Stimulated activated CD8-positive, alpha-beta memory T cell treated with anti-CD3 and anti-CD28 coated beads, Interleukin-7, amount 100 ng/mL, for 48 hours (primary cell): ENCODE measurements at regions not wholly inside any gene's neighbourhood (a gene's known extent, or its start where the extent isn't known, plus 50 kb on each side); places are given as distances from the start of the nearest gene placed in this dataset.
"Not testable (repeated sequence)": the region's sequence is repeated elsewhere in the genome, so short reads cannot be mapped to it uniquely, and the experiment has no call there.

ENCODE experiments used
- DNase-seq, 2 donors: peaks; one replicate each; pipeline ENCODE4 v3.0.0-alpha.2; 2020; ENCODE audit warnings: low read depth in 1 of 2; ENCODE audit errors: extremely low read depth in 1 of 2

DNA sequence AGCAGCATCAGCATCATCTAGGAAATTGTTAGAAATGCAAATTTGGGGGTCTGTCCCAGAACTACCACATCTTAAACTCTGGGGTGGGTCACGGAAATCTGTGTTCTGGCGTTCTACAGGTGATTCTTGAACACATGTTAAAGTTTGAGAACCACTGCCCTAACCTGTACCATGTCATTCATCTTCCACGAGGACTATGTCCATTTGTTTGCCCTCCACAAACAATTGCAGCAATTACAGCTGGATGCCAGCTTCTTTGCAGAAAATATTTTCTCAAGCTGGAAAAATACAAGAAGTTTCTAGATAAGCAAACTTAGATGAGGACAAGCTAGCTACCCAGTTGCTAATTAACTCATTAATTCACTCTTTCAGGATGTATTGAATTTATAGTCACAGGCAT, 54.1 kb downstream of the MAFB start:
- DNase-seq, result no peak

DNA sequence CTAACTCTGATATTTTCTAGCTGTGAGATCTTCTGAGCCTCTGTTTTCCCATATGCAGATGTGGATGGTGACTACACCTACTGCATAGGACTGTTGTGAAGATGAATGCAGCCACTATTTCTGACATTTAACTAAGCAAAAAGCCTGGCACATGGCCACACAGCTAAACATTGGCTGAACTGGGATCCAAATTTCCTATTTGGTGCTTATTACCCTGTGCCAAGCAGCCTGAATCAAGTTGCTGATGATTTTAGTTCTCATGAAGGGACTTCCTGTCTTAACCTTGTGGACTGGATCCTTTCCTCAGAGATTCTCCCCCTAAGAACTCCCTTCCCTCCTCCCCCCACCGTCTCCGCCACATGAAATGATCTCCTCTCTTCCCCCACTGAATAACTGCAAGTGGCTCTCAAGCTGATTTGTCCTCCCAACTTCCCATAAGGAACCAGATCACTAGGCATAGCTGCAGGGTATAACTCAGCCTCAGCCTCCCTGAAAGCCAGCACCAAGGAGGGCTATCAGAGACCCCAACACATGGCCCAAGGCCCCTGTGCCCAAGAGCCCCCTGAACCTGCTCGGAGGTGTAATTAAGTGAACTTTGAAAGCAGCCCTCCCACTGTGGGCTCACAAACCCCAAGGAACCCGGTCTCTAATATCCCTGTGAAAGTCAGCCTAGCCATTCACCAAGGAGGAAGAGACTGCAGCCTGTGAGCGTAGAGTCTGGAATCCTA, 55.7 kb downstream of the MAFB start:
- DNase-seq, result no peak

DNA sequence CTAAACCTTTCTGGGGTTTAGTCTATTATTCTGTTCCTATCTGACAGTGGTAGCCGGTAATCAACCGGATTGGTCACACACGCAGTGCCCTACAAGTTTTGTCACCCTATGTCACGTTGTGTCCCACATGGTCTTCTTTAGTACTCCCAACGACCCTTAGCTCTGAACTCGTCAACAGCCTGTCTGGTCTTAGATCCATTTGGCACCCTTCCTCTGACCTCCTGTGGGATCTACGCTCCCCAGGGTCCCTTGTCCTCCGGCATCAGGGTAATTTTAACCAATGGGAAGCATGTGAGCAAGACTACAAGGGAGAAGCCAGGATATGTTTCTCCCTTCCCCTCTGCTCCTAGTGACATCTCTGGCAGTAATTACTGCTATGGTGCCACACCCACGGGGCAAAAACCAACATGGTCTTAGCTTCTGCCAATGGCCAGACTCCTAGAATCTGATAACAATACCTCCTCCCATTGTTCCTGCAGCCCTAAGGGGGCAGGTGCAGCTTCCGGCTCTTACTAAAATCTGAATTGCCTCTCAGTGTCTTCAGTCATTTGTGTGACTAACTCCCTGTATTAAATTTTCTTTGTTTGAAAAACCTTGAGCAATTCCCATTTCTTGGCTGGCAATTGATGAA, 56.6 kb downstream of the MAFB start:
- no peak for DNase-seq

DNA sequence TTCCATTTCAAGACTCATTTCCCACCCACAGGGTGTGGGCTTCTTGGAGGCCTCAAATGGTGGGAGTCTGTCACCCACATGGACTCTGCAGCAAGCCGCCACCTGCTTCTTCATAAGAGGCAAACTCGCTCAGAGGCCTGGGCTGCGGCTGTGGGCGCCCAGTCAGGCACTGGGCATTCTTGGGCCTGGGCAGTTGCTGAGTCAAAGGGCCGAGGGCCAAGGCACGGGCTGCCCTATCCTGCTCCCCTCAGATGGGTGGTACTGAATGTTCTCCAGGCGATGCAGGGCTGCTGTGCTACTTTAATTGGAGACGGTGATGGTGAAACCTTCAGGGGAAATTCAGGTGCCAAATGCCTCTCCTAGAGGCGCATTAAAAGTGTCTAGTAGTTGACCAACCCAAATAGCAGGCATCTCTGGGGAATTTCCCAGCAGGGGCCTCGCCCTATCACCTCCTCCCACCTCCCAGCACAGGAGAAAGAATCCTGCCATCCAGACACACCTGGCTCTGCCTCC, 57.9 kb downstream of the MAFB start:
- no peak for DNase-seq

DNA sequence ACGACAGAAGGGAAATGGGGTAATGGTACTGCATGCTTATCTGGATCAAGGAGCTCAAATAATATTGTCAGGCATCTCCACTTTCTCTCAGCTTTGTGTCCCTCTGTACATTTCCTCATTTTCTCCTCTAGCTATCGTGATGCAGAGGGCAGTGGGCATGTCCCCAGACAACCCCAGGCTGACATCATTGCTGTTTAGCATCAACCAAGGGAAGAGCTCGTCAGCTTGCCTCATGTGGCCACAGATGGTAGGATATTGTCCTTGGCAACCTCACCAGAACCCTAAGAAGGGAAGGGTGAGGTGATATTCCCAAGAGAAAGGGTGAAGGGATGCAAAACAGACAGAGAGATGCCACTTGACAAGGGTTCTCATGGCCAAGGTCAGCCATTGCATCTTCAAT, 58.3 kb downstream of the MAFB start:
- DNase-seq, result no peak

DNA sequence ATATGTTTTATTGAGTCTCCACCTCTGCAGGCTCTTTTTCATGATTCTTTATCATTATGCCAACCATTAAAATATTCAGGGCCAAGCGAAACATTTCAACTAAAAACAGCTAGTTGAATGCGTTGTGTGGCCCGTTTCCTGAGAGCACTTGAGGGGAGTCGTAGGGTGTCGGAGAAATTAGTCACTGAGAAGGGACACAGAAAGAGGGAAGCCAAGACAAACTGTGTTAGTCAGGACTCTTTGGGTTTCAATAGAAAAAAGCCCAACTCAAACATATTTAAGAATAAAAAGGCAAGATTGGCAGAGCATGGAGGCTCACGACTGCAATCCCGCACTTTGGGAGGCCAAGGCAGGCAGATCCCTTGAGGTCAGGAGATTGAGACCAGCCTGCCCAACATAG, 58.9 kb downstream of the MAFB start:
- no peak for DNase-seq

DNA sequence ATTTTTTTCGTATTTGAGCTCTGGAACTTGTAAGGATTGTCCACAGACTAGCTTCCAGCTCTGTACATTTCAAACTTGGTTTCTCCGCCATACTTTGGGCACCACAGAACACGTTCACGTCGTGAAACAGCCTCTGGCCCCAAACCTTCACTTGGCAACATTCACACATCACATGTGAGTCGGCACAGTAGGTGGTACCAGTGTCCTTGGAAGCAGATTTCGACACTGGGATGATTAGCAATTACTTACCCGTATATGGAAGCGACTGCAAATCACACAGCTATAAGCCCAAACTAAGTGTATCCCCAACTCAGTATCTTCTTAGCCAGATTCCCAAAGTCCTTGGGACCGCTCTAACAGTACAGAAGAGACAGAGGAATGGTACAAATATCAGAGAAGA, 60.2 kb downstream of the MAFB start:
- DNase-seq, result no peak

DNA sequence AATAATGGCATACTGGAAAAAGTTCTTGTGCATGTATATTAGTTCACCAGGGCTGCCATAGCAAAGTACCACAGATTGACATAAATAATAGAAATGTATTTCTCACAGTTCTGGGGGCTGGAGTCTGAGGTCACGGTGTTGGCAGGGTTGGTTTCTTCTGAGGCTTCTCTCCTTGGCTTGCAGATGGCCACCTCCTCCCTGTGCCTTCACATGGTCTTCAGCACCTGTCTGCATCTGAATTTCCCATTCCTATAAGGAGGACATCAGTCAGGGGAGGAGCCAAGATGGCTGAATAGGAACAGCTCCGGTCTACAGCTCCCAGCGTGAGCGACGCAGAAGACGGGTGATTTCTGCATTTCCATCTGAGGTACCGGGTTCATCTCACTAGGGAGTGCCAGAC, 70.0 kb downstream of the MAFB start:
- DNase-seq, result not testable (repeated sequence)

GRCh38 chr20:40617594-40617993, 71.4 kb downstream of the MAFB start:
- DNase-seq, result no peak

DNA sequence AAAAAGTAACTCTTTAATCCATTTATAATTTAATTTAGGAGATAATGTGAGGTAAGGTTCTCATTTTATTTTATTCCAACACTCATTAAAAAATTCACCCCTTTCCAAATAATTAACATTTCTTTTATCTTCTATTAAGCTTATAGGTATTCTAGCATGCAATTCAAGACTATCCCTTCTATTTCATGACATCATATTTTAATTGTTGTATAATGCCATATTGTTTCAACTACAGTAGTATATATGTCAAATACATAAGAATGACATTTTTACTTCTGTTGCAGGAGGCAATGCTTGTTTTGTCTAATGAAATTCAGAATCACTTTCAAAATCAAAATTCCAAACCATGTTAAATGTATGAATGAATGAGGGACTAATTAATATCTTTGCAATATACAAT, 76.2 kb downstream of the MAFB start:
- no peak for DNase-seq

DNA sequence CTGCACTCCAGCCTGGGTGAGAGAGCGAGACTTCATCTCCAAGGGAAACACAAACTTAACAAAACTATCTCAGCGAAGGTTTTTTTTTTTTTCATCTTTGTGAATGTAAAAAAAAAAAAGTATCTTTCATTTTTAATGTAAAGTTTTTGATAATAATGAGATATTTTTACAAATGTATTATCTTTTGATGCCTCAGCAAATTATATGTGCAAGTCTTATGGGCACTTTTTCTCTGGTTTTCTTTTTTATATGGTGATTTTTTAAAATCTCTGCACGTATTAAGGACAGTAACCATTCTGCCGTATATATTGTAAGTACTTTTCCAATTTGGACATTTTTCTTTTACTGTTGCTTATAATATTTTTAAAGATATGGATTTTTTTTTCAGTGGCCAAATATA, 76.8 kb downstream of the MAFB start:
- DNase-seq, result no peak

- DNase-seq, result no peak
These were observed 78.3 kb downstream of the MAFB start for GRCh38 chr20:40610730-40611129.

- DNase-seq, result no peak
These were observed 81.1 kb downstream of the MAFB start for GRCh38 chr20:40607927-40608326.

DNA sequence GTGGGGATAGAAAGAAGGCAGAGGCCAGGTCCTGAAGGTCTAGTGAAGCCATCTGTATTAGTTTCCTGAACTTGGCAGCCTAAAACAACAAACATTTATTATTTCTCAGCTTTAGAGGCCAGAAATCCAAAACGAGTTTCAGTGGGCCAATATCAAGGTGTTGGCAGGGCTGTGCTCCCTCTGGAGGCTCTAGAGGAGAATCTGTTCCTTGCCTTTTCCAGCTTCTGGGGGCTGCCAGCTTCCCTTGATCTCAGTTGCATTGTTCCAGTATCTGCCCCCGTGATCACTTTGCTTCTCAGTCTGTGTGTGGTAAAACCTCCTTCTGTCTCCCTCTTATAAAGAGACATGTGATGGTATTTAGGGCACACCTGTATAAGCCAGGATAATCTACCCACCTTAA, 82.4 kb downstream of the MAFB start:
- DNase-seq, result no peak

- DNase-seq, result no peak
These were observed 82.8 kb downstream of the MAFB start for GRCh38 chr20:40606237-40606636.

DNA sequence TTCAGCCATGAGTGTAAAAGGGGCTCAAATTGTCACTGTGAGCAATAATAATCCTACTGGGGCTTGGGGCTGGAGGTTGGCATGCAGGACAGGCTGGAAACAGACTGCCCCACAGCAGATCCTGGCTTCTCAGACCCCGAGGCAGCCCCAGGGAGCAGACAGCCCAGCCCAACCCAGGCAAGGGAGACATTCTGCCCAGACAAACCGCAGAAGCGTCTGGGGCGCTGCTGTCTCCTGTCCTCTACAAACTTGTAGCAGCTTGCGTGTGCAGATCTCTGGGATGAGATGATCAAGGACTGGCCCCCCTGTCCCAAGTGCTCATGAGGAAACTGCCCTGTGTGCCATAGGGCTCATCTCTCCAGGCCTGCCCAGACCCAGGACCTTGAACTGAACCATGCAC, 84.6 kb downstream of the MAFB start:
- no peak for DNase-seq

GRCh38 chr20:40603057-40603651, 85.9 kb downstream of the MAFB start:
- DNase-seq, result no peak

DNA sequence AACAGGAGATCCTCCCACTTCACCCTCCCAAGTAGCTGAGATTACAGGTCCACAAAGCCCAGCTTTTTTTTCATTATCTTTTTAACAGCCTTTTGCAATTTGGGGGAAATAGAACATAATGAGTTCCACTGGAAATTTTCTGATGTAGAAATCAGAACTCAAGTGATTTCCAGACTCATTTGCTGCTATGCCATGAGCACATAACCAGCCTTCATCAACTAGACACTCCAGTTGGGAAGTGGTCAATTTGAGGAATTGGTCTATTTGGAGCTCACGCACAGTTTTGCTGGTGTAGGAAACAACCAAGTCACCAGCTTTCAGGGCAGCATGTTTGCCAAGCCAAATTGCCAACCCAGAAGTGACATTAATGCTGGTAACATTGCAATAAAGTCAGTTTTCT, 86.7 kb downstream of the MAFB start:
- DNase-seq, result no peak

- DNase-seq, result no peak
These were observed 88.4 kb downstream of the MAFB start for GRCh38 chr20:40600441-40601219.

DNA sequence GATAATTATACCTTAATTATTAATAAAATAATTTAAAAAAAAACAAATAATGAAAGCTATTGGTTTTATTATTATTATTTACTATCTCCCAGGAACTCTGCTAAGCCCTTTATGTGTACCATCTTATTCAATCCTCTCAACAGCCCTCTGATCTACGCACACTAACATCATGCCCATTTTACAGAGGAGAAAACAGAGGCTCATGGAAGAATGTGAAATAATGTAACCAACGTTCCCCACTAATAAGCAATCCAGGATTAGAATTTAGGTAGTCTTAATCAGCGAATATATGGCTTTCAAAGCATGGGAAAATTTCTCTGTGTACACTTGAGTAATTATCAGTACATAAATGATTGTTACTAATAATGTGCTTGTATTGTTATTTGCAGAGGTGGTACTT, 89.0 kb downstream of the MAFB start:
- DNase-seq, result no peak

GRCh38 chr20:40592941-40593340, 96.1 kb downstream of the MAFB start:
- DNase-seq, result no peak

DNA sequence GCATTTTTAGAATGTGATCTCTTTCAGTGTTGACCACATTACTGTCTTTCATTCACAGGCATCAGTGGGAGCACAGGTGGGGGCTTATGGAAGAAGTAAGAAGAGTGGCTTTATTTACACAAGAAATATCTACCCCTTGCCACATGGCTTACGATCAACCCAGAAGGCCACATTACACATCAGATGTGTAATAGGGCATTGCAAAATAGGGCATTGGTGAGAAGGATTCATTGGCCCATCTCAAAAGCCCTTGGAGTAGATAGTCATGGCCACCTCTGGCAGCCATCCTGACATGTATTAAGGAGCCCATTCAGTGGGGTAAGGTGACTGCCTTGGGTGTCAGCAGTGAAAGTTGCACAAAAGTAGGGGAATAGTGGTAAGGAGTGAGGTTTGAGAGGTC, 97.5 kb downstream of the MAFB start:
- DNase-seq, result no peak
